ENCODE measurements at regions not wholly inside any gene's neighbourhood (a gene's known extent, or its start where the extent isn't known, plus 50 kb on each side); places are given as distances from the start of the nearest gene placed in this dataset.

DNA sequence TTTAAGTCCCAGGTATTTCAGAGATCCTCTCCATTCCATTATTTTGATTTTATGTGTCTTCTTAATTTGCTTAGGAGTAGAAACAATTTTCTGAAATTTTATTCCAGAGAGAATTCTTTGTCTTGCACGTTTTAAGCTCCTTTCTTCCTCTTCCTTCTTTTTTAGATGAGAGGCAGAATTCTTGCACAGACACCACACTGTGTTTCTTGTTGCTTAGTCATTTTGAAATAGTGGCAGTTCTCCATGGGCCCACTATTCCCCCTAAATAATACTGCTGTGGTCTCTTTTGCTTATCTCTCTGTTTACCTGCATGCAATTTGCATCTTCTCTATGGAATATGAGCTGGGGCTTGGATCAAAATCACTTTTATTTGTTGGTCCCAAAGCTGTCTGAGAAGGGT is 54.3 kb upstream of the WAC start:
- DNase-seq: no peak
- H3K4me2 ChIP-seq (ENCODE audit: insufficient read depth, low read length): no peak overlapping the region

GRCh38 chr10:28479425-28479865 is 53.5 kb upstream of the WAC start:
- H3K36me3 ChIP-seq (ENCODE audit: insufficient read depth, low read length): no peaks in the 10 kb centered on the region
- ATAC-seq (ENCODE audit: insufficient read depth, low read depth) (no peak), DNase-seq (no peak)
- H3K4me3 ChIP-seq (ENCODE audit: low read depth in 1 of 2, low read length in 2 of 2): no peak overlapping the region
- no peak overlapping the region for H3K4me2 ChIP-seq (ENCODE audit: insufficient read depth, low read length)
- no peaks in the 10 kb centered on the region for H3K4me1 ChIP-seq (ENCODE audit: insufficient read depth, low read length)
- no peaks in the 10 kb centered on the region for H3K79me2 ChIP-seq (ENCODE audit: insufficient read depth, low read length)
- no peaks in the 10 kb centered on the region for H4K20me1 ChIP-seq (ENCODE audit: insufficient read depth, low read length)
- H3K9me3 ChIP-seq (ENCODE audit: insufficient read depth, low read length, severe bottlenecking): no peaks in the 10 kb centered on the region
- H2AFZ ChIP-seq (ENCODE audit: low read depth, low read length): no peak overlapping the region
- H3K27me3 ChIP-seq (ENCODE audit: insufficient read depth, low read length, poor library complexity): no peaks in the 10 kb centered on the region
- H3K9ac ChIP-seq (ENCODE audit: low read depth, low read length): no peak overlapping the region
- no peak for TF ChIP-seq EZH2 (IDR thresholded peaks at IDR 0.05; ENCODE audit: borderline replicate concordance, low read depth, low read length, severe bottlenecking)
- TF ChIP-seq CTCF (IDR thresholded peaks at IDR 0.05; ENCODE audit: borderline replicate concordance, extremely low read depth, low read length, poor library complexity, severe bottlenecking): no peak
- H3K27ac ChIP-seq (ENCODE audit: low read length): no peak overlapping the region

More for the DNA sequence above, 54.3 kb upstream of the WAC start:
- H3K9ac ChIP-seq (ENCODE audit: low read depth, low read length): no peak overlapping the region
- H3K4me1 ChIP-seq (ENCODE audit: insufficient read depth, low read length): no peaks in the 10 kb centered on the region
- no peak overlapping the region for H3K27ac ChIP-seq (ENCODE audit: low read length)
- no peak overlapping the region for H3K4me3 ChIP-seq (ENCODE audit: low read depth in 1 of 2, low read length in 2 of 2)
- no peaks in the 10 kb centered on the region for H4K20me1 ChIP-seq (ENCODE audit: insufficient read depth, low read length)
- ATAC-seq (ENCODE audit: insufficient read depth, low read depth): no peak
- H3K9me3 ChIP-seq (ENCODE audit: insufficient read depth, low read length, severe bottlenecking): no peaks in the 10 kb centered on the region
- H3K27me3 ChIP-seq (ENCODE audit: insufficient read depth, low read length, poor library complexity): no peaks in the 10 kb centered on the region
- TF ChIP-seq CTCF (IDR thresholded peaks at IDR 0.05; ENCODE audit: borderline replicate concordance, extremely low read depth, low read length, poor library complexity, severe bottlenecking) (no peak), EZH2 (IDR thresholded peaks at IDR 0.05; ENCODE audit: borderline replicate concordance, low read depth, low read length, severe bottlenecking) (no peak)
- no peaks in the 10 kb centered on the region for H3K79me2 ChIP-seq (ENCODE audit: insufficient read depth, low read length)
- H3K36me3 ChIP-seq (ENCODE audit: insufficient read depth, low read length): no peaks in the 10 kb centered on the region
- no peak overlapping the region for H2AFZ ChIP-seq (ENCODE audit: low read depth, low read length)

DNA sequence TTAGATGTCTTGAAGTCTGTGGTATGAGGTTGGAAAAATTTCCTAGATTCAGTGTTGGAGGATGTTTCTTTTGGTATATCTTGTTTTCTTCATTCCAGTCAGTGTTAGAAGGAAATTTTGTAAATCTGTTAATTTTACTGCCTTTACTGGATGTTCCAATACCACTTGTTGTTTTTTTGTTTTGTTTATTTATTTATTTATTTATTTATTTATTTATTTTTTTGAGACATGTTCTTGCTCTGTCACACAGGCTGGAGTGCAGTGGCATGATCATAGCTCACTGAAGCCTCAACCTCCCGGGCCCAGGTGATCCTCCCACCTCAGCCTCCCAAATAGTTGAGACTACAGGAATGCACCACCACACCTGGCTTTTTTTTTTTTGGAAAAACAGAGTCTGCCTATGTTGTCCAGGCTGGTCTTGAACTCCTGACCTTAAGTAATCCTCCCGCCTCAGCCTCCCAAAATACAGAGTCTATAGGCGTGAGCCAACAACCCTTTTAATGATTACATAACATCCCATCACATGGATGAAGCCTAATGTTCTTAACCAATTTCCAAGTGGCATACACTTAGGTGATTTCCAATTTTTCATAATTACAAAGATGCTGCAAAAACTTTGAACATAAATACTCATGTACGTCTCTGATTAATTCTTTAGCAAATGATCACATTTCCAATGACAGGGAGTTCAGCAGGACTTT is 52.8 kb upstream of the WAC start:
- DNase-seq: no peak
- no peak for TF ChIP-seq CTCF (IDR thresholded peaks at IDR 0.05; ENCODE audit: borderline replicate concordance, extremely low read depth, low read length, poor library complexity, severe bottlenecking)
- no peak for TF ChIP-seq EZH2 (IDR thresholded peaks at IDR 0.05; ENCODE audit: borderline replicate concordance, low read depth, low read length, severe bottlenecking)
- ATAC-seq (ENCODE audit: insufficient read depth, low read depth): no peak

More for the DNA sequence above, 52.8 kb upstream of the WAC start:
- Histone ChIP-seq H3K27me3 (ENCODE audit: insufficient read depth, low read length, poor library complexity) (no peaks in the 10 kb centered on the region), H3K4me3 (ENCODE audit: low read depth in 1 of 2, low read length in 2 of 2) (no peak overlapping the region), H3K36me3 (ENCODE audit: insufficient read depth, low read length) (no peaks in the 10 kb centered on the region), H3K9ac (ENCODE audit: low read depth, low read length) (no peak overlapping the region), H3K79me2 (ENCODE audit: insufficient read depth, low read length) (no peaks in the 10 kb centered on the region), H3K4me2 (ENCODE audit: insufficient read depth, low read length) (no peak overlapping the region), H4K20me1 (ENCODE audit: insufficient read depth, low read length) (no peaks in the 10 kb centered on the region), H3K4me1 (ENCODE audit: insufficient read depth, low read length) (no peaks in the 10 kb centered on the region), H2AFZ (ENCODE audit: low read depth, low read length) (no peak overlapping the region), H3K9me3 (ENCODE audit: insufficient read depth, low read length, severe bottlenecking) (no peaks in the 10 kb centered on the region), H3K27ac (ENCODE audit: low read length) (no peak overlapping the region)

Data from DND-41 (cell line).